Panc1 (cell line): ENCODE measurements at regions not wholly inside any gene's neighbourhood (a gene's known extent, or its start where the extent isn't known, plus 50 kb on each side); places are given as distances from the start of the nearest gene placed in this dataset.

Source experiments
- ATAC-seq: fragments of 200-7000 bp; cut with Tn5 transposase; 2 replicates; pipeline ENCODE4 v1.9.1; 2020; ENCODE audit warnings: mild to moderate bottlenecking, moderate library complexity
- BruUV-seq: library from RNA; stranded (reverse); fragments of 400-500 nt; replicated peaks from 2 replicates; lab custom pipeline; 2021; lab: Mats Ljungman, UMichigan
- CTCF ChIA-PET: fragments of 300-600 bp; sonication (Branson Sonifier 250); formaldehyde crosslinking; loops from one replicate; lab custom pipeline; 2022; ENCODE audit warnings: antibody characterized with exemption; lab: Charles Lee
- POLR2A ChIA-PET: fragments of 300-600 bp; sonication (Branson Sonifier 250); formaldehyde crosslinking; loops from one replicate; lab custom pipeline; 2022; ENCODE audit warnings: antibody characterized with exemption; lab: Charles Lee
- DNase-seq: peaks from one replicate; pipeline ENCODE4 v3.0.0-alpha.2; 2010; ENCODE audit warnings: low read depth, low spot score
- H3K27ac ChIP-seq: 2 replicates; pipeline ENCODE4 v1.5.1; 2011; ENCODE audit warnings: mild to moderate bottlenecking, low read length, inconsistent platforms
- H3K27me3 ChIP-seq: fragments of 200-500 bp; sonication (Bioruptor generic); 2 replicates; pipeline ENCODE4 v1.6.0; 2014; ENCODE audit warnings: low read length, inconsistent platforms; ENCODE audit not compliant: control insufficient read depth, insufficient read depth
- H3K36me3 ChIP-seq: fragments of 200-500 bp; sonication (Bioruptor generic); 2 replicates; pipeline ENCODE4 v1.5.1; 2014; ENCODE audit warnings: inconsistent platforms, mild to moderate bottlenecking, low read length, moderate library complexity; ENCODE audit not compliant: control insufficient read depth, insufficient read depth
- H3K4me1 ChIP-seq: 2 replicates; pipeline ENCODE4 v1.5.1; 2011; ENCODE audit warnings: inconsistent platforms, mild to moderate bottlenecking, low read length, moderate library complexity; ENCODE audit not compliant: control insufficient read depth, insufficient read depth
- H3K4me3 ChIP-seq, 2 experiments: 2 replicates each; pipeline ENCODE4 v1.5.1; 2011 to 2012; ENCODE audit warnings: low read depth in 2 of 2, low read length in 2 of 2, mild to moderate bottlenecking in 2 of 2, inconsistent platforms in 1 of 2, moderate library complexity in 1 of 2
- H3K9me3 ChIP-seq: fragments of 200-500 bp; sonication (Bioruptor generic); 2 replicates; pipeline ENCODE4 v1.5.1; 2014; ENCODE audit warnings: low read depth, mild to moderate bottlenecking, inconsistent platforms, low read length, moderate library complexity; ENCODE audit not compliant: control insufficient read depth, insufficient read depth
- POLR2AphosphoS5 ChIP-seq: IDR thresholded peaks from 2 replicates; pipeline ENCODE4 v1.6.1; 2012; ENCODE audit warnings: mild to moderate bottlenecking, low read depth, low read length, moderate library complexity
- SIN3A ChIP-seq: IDR thresholded peaks from 2 replicates; pipeline ENCODE4 v1.6.1; 2012; ENCODE audit warnings: low read depth, mild to moderate bottlenecking, low read length, moderate library complexity, borderline replicate concordance; ENCODE audit not compliant: insufficient read depth
- TCF7L2 ChIP-seq: IDR thresholded peaks from 2 replicates; pipeline ENCODE4 v1.6.1; 2011; ENCODE audit warnings: mild to moderate bottlenecking, low read depth, low read length, inconsistent platforms
- in situ Hi-C: cut with HindIII; loops from 2 replicates; pipeline ENCODE4 v1.10.0; 2016; ENCODE audit warnings: low sequenced_read_pairs, low pct_unique_long_range_greater_than_20kb
- intact Hi-C: fragments of 100-400 bp; cut with micrococcal nuclease; formaldehyde crosslinking; loops from one replicate; pipeline ENCODE4 v1.10.0; 2022; ENCODE audit not compliant: unreplicated experiment
- TF ChIP-seq, protein P1 (sequence below): fragments of 450-650 bp; IDR thresholded peaks from 2 replicates; pipeline ENCODE4 v1.5.1; 2017; ENCODE audit warnings: mild to moderate bottlenecking
- TF ChIP-seq, protein P2 (sequence below), 2 experiments: IDR thresholded peaks; 2 replicates each; pipeline ENCODE4 v1.6.1; 2011 to 2012; ENCODE audit warnings: low read depth in 2 of 2, control low read depth in 1 of 2, low read length in 1 of 2, mild to moderate bottlenecking in 1 of 2, moderate library complexity in 1 of 2; ENCODE audit not compliant: insufficient read depth in 1 of 2

DNA sequence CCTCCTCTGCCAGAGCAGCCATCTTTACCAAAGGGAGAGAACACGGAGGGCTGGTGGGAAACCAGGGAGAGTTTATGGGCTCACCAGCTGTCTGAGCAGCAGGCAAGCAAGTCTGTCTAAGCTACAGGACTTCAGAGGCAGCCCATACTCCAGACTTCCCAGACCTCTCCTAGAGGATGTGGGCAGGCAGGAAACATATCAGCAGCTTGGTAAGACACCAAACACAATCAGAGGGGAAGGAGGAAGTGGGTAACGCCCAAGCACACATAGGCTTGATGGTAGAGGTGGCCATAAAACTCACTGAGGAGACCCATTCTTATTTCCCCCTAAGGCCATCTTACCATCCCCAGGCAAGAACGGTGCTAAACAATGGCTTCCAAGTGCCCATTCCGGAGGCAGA is 143.1 kb upstream of the ARID1B start:
- TF ChIP-seq TCF7L2 (no peak), POLR2AphosphoS5 (no peak), SIN3A (no peak)
- TF ChIP-seq, protein P1, sequence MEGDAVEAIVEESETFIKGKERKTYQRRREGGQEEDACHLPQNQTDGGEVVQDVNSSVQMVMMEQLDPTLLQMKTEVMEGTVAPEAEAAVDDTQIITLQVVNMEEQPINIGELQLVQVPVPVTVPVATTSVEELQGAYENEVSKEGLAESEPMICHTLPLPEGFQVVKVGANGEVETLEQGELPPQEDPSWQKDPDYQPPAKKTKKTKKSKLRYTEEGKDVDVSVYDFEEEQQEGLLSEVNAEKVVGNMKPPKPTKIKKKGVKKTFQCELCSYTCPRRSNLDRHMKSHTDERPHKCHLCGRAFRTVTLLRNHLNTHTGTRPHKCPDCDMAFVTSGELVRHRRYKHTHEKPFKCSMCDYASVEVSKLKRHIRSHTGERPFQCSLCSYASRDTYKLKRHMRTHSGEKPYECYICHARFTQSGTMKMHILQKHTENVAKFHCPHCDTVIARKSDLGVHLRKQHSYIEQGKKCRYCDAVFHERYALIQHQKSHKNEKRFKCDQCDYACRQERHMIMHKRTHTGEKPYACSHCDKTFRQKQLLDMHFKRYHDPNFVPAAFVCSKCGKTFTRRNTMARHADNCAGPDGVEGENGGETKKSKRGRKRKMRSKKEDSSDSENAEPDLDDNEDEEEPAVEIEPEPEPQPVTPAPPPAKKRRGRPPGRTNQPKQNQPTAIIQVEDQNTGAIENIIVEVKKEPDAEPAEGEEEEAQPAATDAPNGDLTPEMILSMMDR = no peak
- TF ChIP-seq, protein P2, sequence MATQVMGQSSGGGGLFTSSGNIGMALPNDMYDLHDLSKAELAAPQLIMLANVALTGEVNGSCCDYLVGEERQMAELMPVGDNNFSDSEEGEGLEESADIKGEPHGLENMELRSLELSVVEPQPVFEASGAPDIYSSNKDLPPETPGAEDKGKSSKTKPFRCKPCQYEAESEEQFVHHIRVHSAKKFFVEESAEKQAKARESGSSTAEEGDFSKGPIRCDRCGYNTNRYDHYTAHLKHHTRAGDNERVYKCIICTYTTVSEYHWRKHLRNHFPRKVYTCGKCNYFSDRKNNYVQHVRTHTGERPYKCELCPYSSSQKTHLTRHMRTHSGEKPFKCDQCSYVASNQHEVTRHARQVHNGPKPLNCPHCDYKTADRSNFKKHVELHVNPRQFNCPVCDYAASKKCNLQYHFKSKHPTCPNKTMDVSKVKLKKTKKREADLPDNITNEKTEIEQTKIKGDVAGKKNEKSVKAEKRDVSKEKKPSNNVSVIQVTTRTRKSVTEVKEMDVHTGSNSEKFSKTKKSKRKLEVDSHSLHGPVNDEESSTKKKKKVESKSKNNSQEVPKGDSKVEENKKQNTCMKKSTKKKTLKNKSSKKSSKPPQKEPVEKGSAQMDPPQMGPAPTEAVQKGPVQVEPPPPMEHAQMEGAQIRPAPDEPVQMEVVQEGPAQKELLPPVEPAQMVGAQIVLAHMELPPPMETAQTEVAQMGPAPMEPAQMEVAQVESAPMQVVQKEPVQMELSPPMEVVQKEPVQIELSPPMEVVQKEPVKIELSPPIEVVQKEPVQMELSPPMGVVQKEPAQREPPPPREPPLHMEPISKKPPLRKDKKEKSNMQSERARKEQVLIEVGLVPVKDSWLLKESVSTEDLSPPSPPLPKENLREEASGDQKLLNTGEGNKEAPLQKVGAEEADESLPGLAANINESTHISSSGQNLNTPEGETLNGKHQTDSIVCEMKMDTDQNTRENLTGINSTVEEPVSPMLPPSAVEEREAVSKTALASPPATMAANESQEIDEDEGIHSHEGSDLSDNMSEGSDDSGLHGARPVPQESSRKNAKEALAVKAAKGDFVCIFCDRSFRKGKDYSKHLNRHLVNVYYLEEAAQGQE (IDR thresholded peaks at IDR 0.05; ENCODE audit: insufficient read depth in 1 of 2, low read depth in 2 of 2, low read length in 1 of 2) = no peak
- no peaks in the 10 kb centered on the region for H3K27me3 ChIP-seq
- no peak overlapping the region for H3K27ac ChIP-seq
- no peaks in the 10 kb centered on the region for H3K36me3 ChIP-seq
- ChIA-PET CTCF (no interaction called here), POLR2A (no interaction called here)
- H3K9me3 ChIP-seq = no peaks in the 10 kb centered on the region
- H3K4me1 ChIP-seq = peaks cover 7% of the 10 kb centered on the region
- DNase-seq (no peak), ATAC-seq (no peak)
- BruUV-seq = no TSS peak
- H3K4me3 ChIP-seq = no peak overlapping the region
- intact Hi-C loops = no loop called here
- in situ Hi-C loops = no loop called here

DNA sequence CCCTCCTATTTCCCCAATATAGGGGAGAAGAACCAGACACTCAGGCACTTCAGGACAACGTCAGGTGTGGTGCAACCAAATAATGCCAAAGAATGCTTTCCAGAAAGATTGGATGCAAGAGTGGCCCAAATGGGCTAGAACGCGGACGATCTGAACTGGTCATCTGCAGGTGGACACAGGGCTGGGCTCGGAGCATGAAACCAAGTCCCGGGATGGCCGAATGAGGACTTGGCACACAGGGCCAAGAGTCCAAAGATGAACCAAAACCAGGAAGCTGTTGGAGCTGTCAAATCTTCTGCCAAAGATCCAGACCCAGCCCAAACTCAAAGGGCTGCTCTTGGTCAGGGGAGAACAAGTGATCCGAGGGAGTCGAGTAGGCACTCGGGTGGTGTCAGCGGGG is 143.9 kb upstream of the ARID1B start:
- Histone ChIP-seq H3K27ac (no peak overlapping the region), H3K4me3 (no peak overlapping the region), H3K9me3 (no peaks in the 10 kb centered on the region), H3K36me3 (no peaks in the 10 kb centered on the region), H3K27me3 (no peaks in the 10 kb centered on the region), H3K4me1 (peaks cover 7% of the 10 kb centered on the region)
- in situ Hi-C loops = no loop called here
- ATAC-seq (no peak), DNase-seq (no peak)
- TF ChIP-seq SIN3A (no peak), TCF7L2 (no peak), POLR2AphosphoS5 (no peak)
- TF ChIP-seq, protein P2 (IDR thresholded peaks at IDR 0.05; ENCODE audit: insufficient read depth in 1 of 2, low read depth in 2 of 2, low read length in 1 of 2) = no peak
- TF ChIP-seq, protein P1 = no peak
- ChIA-PET POLR2A (no interaction called here), CTCF (no interaction called here)
- BruUV-seq = no TSS peak
- intact Hi-C loops = no loop called here
